HG03457 (cell line): ENCODE measurements at regions not wholly inside any gene's neighbourhood (a gene's known extent, or its start where the extent isn't known, plus 50 kb on each side); places are given as distances from the start of the nearest gene placed in this dataset.

Source experiments
- ATAC-seq: cut with Tn5 transposase; IDR thresholded peaks from one replicate; pipeline ENCODE4 v1.9.1; 2021; ENCODE audit warnings: moderate number of reproducible peaks; ENCODE audit not compliant: unreplicated experiment

GRCh38 chr5:61887271-61887670, 418.7 kb upstream of the KIF2A start:
- ATAC-seq: no peak

DNA sequence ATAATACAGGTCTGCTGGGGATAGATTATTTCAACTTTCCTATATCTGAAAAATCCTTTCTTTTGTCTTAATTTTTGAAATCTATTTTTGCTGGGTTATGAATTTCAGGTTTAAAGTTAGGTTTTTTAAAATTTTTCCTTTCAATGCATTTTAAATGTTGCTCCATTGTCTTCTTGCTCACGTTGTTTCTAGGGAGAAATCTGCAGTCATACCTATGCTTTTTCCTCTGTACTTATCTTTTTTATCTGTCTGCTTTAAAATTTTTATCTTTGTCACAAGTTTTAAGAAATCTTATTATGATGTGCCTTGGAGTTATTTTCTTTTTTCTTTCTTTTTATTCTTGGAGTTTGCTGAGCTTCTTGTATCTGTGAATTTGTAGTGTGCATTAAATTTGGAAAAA, 412.0 kb upstream of the KIF2A start:
- ATAC-seq: no peak

- no peak for ATAC-seq
Measured at GRCh38 chr5:61896811-61897210, 409.2 kb upstream of the KIF2A start.

DNA sequence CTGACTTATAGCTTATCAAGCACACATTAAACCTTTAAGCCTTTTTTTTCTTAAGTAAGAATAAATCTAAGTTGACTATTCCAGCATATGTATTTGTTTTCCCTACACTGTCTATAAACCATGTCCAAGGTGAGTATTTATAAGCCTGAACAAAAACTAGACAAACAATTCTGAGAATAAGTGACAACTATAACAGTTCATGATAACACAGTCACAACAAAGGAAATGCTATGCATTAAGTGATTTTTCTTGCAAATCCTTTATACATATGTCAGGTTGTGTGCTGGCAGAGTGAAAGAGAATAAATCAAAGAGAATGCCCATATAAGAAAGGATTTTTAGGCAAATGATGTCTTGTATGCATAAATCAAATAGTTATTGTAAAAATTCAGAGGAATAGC, 408.8 kb upstream of the KIF2A start:
- no peak for ATAC-seq

DNA sequence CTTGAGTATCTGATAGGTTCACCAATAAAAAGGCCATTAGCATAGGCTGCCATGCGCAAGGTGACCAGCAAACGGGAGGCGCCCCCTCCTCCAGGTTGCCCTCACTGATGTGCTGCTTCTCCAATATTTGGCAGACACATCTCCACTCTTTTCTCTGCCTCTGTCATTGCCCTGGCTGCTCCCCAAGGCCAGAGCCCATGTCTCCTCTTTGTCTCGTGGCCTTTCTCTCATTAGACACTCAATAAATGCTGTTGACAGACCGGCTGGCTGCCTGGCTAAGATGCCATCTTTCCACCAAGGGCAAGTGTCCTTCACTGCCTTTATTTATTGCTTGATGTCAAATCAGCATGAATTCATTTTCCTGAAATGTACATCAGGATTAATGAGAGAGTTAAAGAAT, 404.0 kb upstream of the KIF2A start:
- no peak for ATAC-seq

- ATAC-seq: no peak
Measured at GRCh38 chr5:61904730-61905129, 401.3 kb upstream of the KIF2A start.

DNA sequence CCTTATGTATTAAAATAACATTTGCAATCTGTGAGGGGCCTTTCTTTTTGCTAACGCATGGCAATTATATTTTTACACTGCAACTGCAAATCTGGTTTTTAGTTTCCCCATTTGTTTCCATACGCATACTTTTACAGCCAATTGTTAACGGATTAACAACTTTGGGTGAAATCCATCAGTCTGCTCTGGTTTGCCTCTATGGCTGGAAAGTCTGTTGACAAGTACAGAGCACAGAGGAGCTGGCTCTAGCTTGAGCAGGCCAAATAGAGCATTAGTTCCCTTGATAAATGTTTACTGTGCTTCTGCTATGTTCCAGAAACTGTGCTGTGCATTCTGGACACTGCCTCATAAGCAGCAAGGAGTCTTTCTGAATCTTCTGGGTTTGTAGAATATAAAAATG, 400.4 kb upstream of the KIF2A start:
- no peak for ATAC-seq

DNA sequence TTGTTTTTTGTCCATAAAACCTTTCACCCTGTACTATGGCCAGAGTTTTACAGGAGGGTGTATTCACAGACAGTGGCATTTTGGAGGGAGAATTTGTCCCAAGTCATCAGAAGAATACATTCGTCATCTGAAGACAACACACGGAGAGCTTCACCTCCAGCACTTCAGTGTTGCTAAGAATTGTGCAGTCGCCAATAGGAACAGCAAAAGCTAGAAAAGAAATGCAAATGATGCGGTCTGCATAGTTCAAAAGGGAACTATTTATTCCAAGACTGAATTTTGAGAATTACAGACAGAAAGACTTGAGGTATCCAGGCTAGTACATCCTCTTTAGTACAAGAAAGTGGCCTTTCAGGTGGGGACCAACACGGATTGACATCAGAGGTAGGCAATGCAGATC, 399.2 kb upstream of the KIF2A start:
- no peak for ATAC-seq

DNA sequence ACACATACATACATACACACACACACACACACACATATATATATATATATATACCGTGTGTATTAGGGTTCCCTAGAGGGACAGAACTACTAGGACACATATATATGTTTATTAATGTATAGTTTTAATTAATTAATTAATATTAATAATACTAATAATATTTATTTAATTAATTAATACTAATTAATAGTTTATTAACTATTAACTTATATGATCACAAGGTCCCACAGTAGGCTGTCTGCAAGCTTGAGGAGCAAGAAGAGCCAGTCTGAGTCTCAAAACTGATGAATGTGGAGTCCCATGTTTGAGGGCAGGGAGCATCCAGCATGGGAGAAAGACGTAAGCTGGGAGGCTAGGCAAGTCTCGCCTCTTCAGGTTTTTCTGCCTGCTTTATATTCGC, 398.0 kb upstream of the KIF2A start:
- no peak for ATAC-seq

DNA sequence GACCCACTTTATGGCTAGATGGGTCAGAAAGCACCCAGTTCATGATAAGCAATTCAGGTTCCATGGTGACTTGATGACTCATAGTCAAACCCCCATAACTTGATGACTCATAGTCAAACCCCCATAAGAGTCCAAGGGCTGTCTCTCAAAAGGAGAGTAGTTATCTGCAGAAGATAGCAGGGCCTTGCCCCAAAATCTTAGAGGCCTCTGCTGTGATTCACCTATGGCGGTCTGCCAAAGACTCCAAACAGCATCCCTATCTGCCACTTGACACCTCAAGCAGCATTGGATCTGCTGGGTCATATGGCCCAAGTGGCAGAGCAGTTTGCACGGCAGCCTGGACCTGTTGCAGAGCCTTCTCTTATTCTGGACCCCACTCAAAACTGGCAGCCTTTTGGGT, 395.2 kb upstream of the KIF2A start:
- ATAC-seq: no peak

- no peak for ATAC-seq
Measured at GRCh38 chr5:61912559-61912958, 393.4 kb upstream of the KIF2A start.

DNA sequence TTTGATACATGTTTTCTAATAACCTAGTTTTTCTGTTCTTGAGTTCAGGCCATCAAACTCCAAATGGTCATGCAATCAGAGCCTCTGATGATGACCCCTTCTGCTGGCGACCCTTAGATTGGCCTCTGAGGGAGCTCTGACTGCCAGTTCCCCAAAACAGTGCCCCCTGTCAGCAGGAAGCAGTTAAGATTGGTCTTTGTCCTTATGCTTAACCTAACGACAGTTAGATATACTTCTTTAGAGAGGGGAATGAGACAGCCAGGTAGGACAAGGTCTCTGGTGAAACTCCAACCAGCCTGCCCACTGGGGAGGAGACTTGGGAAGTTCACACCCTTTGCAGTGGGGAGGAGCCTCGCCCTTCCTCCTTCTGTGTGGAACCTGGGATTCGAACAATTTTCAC, 390.4 kb upstream of the KIF2A start:
- no peak for ATAC-seq

DNA sequence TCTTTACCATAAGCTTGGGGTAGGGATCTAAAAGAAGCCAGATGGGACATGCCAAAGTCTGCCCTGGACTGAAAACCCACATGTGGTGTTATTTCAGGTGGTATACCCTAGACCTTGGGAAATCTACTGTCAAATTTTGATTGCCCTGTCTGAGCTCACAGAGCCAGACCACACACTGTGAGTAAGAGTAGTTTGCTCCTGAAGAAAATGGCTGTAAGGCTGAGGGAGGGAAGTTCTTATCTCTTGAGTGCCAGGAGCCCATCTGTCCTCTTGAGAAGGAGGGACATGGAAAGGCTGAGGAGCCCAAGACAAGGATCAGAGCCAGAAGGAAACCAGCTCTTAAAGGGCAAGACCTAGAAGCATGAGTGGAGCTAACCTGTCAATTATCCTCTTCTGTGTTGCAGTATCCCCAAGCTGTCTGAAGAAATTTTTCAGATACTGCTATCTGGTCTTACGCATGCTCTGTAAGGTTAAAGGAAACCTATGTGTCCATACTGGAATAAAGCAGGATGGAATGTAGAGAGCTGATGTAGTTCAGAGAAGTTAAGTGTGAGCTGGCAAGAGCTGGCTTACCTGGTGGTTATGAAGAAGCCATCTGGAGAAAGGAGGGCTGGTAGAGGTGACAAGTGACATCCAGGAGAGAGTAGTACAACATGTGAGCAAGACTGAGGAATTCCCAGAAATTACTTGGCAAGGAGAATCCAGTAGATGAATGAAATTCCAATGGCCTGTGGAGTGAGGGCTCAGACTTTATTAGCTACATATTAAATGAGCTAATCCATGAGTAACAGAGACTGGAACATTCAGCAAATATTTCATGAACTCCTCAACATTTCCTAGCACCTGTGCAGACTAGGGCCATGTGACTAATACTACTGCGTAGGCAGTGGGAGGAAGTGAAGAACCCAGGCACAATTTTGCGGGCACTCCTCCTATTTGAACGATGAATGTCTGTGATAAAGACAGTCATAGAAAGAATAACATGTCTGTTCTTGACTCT, 389.1 kb upstream of the KIF2A start:
- ATAC-seq: no peak

GRCh38 chr5:61918611-61919010, 387.4 kb upstream of the KIF2A start:
- ATAC-seq: no peak

- ATAC-seq: no peak
Measured at GRCh38 chr5:61919920-61920319, 386.1 kb upstream of the KIF2A start.

DNA sequence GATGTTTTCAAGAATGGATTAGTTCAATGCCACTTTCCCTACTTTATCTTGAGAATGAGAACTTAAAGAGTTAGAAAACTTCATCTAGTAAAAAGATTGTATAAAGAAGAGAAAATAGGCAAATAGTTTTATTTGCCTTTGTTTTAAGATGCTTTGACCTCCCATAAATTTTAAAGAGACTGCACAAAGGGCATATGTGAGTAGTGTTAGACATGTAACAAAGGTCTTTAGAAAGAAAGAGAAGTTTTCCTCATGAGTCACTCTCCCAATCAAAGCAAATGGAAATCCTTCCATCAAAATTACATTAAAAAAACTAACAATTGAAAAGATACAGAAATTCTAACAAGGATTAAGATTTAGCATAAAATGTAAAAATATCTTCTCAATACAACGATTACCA, 381.8 kb upstream of the KIF2A start:
- no peak for ATAC-seq

DNA sequence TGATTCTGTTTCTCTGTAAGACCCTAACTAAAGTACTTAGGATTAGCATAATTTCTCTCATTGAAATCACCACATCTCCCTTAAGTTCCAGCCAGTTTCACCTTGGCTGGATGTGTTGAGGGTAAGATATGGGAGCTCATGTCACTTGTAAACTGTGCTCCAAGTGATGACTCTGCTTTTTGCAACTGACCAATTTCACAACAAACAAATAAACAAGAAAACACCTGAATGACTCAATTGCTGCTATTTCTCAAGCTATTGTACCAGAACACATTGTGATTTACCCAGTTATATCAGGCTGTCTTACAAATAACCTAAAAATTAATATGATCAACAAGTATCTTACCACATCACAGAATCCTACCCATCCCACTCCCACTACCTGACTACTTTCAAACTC, 379.1 kb upstream of the KIF2A start:
- no peak for ATAC-seq

GRCh38 chr5:61931236-61931635, 374.8 kb upstream of the KIF2A start:
- ATAC-seq: no peak

- no peak for ATAC-seq
Measured at GRCh38 chr5:61933787-61934626, 372.0 kb upstream of the KIF2A start.

- ATAC-seq: no peak
Measured at GRCh38 chr5:61941637-61942036, 364.4 kb upstream of the KIF2A start.

DNA sequence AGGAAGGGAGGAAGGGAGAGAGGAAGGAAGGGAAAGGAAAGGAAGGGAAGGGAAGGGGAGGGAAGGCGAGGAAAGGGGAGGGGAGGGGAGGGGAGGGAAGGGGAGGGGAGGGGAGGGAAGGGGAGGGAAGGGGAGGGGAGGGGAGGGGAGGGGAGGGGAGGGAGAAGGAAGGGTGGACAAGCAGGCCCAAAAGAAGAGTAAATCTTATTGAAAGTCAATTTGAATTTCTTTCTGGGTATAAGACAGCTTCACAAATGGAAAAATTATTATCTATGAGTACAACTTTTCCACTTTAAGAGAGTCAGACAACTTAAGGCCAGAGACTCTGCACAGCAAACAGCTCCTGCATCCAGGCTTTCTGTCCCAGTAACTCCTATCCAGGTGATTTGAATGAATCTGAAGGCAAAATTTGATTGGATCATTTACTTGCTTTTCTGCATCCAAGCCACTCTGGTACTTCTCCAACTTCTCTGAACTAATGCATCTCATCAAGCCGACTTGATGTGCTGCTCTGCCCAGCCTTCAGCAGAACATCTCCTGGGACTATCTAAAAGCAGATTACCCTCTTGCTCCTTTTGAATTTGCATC, 363.4 kb upstream of the KIF2A start:
- no peak for ATAC-seq

DNA sequence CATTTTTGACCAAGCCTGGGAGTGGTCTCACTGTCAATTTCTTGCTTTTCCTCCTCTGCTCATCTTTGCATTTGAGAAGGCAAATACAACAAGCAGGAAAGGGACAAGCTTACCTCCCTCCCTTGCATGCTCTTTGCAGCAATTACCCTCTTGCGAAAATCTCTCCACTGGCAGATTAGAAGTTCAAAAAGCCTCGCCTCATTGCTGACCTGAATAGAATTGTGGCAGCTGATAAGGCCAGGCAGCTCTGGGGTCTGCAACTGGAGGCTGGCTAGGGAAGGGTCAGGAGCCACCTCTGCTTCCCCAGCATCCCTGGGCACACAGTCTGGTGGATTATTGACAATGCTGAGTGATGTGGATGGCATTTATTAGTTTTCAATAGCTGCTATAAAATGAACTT, 362.3 kb upstream of the KIF2A start:
- no peak for ATAC-seq
